HG02798 (cell line): ENCODE measurements at regions not wholly inside any gene's neighbourhood (a gene's known extent, or its start where the extent isn't known, plus 50 kb on each side); places are given as distances from the start of the nearest gene placed in this dataset.
A peak's percentile ranks its signal among the peaks of the same experiment; 100 is the strongest.

Source experiments
- ATAC-seq: cut with Tn5 transposase; IDR thresholded peaks from one replicate; pipeline ENCODE4 v1.9.1; 2021; ENCODE audit warnings: mild to moderate bottlenecking; ENCODE audit not compliant: unreplicated experiment, poor library complexity

- ATAC-seq = no peak
Measured at GRCh38 chr12:124461851-124462623, 105.4 kb downstream of the NCOR2 start.

- ATAC-seq = no peak
Measured at GRCh38 chr12:124461241-124461673, 106.2 kb downstream of the NCOR2 start.

GRCh38 chr12:124460771-124461170, 106.6 kb downstream of the NCOR2 start:
- no peak for ATAC-seq

- no peak for ATAC-seq
Measured at GRCh38 chr12:124459852-124460645, 107.4 kb downstream of the NCOR2 start.

- ATAC-seq = no peak
Measured at GRCh38 chr12:124458992-124459851, 108.2 kb downstream of the NCOR2 start.

- ATAC-seq = no peak
Measured at GRCh38 chr12:124458220-124458991, 109.0 kb downstream of the NCOR2 start.

GRCh38 chr12:124457287-124458219, 109.9 kb downstream of the NCOR2 start:
- ATAC-seq = peak; percentile 31

GRCh38 chr12:124456652-124457152, 110.7 kb downstream of the NCOR2 start:
- peak; percentile 25 for ATAC-seq

- ATAC-seq = no peak
Measured at GRCh38 chr12:124456133-124456651, 111.2 kb downstream of the NCOR2 start.

- ATAC-seq = no peak
Measured at GRCh38 chr12:124455336-124455735, 112.1 kb downstream of the NCOR2 start.

- ATAC-seq = no peak
Measured at GRCh38 chr12:124454735-124455134, 112.7 kb downstream of the NCOR2 start.

GRCh38 chr12:124454352-124454725, 113.1 kb downstream of the NCOR2 start:
- ATAC-seq = no peak

- ATAC-seq = peak; percentile 70
Measured at GRCh38 chr12:124453419-124454351, 113.7 kb downstream of the NCOR2 start.

- no peak for ATAC-seq
Measured at GRCh38 chr12:124452576-124453331, 114.7 kb downstream of the NCOR2 start.

GRCh38 chr12:124451637-124452243, 115.7 kb downstream of the NCOR2 start:
- no peak for ATAC-seq

GRCh38 chr12:124451016-124451415, 116.4 kb downstream of the NCOR2 start:
- ATAC-seq = no peak
